D721Med (cell line): ENCODE measurements at regions not wholly inside any gene's neighbourhood (a gene's known extent, or its start where the extent isn't known, plus 50 kb on each side); places are given as distances from the start of the nearest gene placed in this dataset.
"Not testable (repeated sequence)": the region's sequence is repeated elsewhere in the genome, so short reads cannot be mapped to it uniquely, and the experiment has no call there.

Experiments used
- DNase-seq: peaks from one replicate; pipeline ENCODE4 v3.0.0; 2011; ENCODE audit warnings: low spot score; ENCODE audit not compliant: insufficient read length
- FAIRE-seq: peaks from 2 replicates; lab custom pipeline; 2011; peaks lifted over from hg19 to GRCh38; lab: Jason Lieb, UNC
- TF ChIP-seq, protein P1 (sequence below): IDR thresholded peaks from 2 replicates; pipeline ENCODE4 v1.5.1; 2012; ENCODE audit warnings: mild to moderate bottlenecking, control low read depth; ENCODE audit not compliant: insufficient read depth; ENCODE audit errors: missing control alignments

- TF ChIP-seq, protein P1, sequence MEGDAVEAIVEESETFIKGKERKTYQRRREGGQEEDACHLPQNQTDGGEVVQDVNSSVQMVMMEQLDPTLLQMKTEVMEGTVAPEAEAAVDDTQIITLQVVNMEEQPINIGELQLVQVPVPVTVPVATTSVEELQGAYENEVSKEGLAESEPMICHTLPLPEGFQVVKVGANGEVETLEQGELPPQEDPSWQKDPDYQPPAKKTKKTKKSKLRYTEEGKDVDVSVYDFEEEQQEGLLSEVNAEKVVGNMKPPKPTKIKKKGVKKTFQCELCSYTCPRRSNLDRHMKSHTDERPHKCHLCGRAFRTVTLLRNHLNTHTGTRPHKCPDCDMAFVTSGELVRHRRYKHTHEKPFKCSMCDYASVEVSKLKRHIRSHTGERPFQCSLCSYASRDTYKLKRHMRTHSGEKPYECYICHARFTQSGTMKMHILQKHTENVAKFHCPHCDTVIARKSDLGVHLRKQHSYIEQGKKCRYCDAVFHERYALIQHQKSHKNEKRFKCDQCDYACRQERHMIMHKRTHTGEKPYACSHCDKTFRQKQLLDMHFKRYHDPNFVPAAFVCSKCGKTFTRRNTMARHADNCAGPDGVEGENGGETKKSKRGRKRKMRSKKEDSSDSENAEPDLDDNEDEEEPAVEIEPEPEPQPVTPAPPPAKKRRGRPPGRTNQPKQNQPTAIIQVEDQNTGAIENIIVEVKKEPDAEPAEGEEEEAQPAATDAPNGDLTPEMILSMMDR = no peak
- DNase-seq (no peak), FAIRE-seq (no peak)
Observed at GRCh38 chr2:65991381-65992197, 443.3 kb upstream of the MEIS1 start.

- FAIRE-seq = no peak
- DNase-seq = no peak
- TF ChIP-seq, protein P1 = no peak
Observed at GRCh38 chr2:65985986-65986385, 448.9 kb upstream of the MEIS1 start.

- TF ChIP-seq, protein P1 = no peak
- DNase-seq (no peak), FAIRE-seq (no peak)
Observed at GRCh38 chr2:65980531-65980930, 454.4 kb upstream of the MEIS1 start.

DNA sequence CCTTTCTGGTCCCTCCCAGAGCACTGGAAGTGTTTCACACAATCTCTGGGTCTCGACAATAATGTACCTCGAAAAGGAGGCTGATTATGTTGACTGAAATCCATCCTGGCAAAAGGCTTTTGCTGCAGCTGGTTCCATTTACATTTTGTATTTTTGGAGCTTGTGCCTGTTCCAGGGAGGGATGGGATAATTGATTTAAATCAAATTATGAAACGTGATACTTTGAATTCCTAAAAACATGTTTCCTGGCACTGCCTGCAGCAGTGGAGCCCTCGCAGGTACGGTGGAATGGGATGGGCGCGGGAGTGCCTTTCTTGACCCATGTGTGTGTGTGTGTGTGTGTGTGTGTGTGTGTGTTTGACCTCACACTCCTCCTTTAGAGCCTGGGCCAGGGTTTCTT, 455.5 kb upstream of the MEIS1 start:
- DNase-seq = no peak
- FAIRE-seq = no peak
- TF ChIP-seq, protein P1 = no peak

- DNase-seq (no peak), FAIRE-seq (no peak)
- TF ChIP-seq, protein P1 = no peak
Observed at GRCh38 chr2:65974067-65974723, 460.7 kb upstream of the MEIS1 start.

DNA sequence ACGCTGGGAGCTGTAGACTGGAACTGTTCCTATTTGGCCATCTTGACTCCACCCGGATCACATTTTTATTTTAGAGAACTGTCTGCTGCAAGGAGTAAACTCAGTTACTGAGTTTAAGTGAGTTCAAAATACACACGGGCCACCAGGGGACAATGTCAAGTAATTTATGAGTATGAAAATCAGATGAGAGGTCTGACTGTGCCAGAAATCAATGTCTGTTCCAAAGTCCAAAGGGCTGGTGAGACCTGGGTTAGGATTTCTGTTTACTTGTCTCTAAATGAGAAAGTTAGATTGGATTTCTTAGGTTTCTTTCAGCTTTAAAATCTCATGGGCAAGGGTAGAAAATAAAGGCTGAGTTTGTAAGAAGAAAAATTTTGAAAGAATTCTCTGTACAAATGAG, 465.8 kb upstream of the MEIS1 start:
- DNase-seq (no peak), FAIRE-seq (no peak)
- TF ChIP-seq, protein P1 = no peak

DNA sequence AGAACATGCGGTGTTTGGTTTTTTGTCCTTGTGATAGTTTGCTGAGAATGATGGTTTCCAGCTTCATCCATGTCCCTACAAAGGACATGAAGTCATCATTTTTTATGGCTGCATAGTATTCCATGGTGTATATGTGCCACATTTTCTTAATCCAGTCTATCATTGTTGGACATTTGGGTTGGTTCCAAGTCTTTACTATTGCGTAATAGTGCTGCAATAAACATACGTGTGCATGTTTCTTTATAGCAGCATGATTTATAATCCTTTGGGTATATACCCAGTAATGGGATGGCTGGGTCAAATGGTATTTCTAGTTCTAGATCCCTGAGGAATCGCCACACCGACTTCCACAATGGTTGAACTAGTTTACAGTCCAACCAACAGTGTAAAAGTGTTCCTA, 471.6 kb upstream of the MEIS1 start:
- DNase-seq, FAIRE-seq: not testable (repeated sequence)
